C4-2B (cell line): ENCODE measurements at regions not wholly inside any gene's neighbourhood (a gene's known extent, or its start where the extent isn't known, plus 50 kb on each side); places are given as distances from the start of the nearest gene placed in this dataset.

Experiments
- H3K27ac ChIP-seq: fragments of 450-650 bp; 2 replicates; pipeline ENCODE4 v1.5.1; 2017
- ZFX ChIP-seq: fragments of 450-650 bp; IDR thresholded peaks from 2 replicates; pipeline ENCODE4 v1.6.1; 2017
- TF ChIP-seq, protein P1 (sequence below): fragments of 450-650 bp; conservative IDR thresholded peaks from 2 replicates; pipeline ENCODE4 v1.5.1; 2017; ENCODE audit warnings: mild to moderate bottlenecking

DNA sequence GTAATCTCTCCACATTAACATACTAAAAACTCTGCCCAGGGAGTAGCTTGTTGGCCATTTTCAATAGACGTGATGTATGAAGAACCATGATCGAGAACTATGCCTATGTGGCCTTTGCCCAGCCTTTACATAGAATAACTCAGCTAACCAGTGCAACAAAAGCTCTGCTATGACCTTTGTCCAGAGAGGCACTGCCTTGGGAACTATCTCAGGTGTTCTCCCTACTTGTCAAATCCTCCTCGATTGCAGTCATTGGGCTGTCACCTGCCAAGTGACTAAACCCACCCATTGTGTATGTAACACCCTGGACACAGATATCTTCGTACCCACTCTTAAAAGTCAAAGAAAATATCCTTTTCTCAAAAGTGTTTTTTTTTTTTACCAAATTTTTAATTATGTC, 610.3 kb upstream of the GALNTL6 start:
- no peak overlapping the region for H3K27ac ChIP-seq
- no peak for TF ChIP-seq ZFX
- TF ChIP-seq, protein P1, sequence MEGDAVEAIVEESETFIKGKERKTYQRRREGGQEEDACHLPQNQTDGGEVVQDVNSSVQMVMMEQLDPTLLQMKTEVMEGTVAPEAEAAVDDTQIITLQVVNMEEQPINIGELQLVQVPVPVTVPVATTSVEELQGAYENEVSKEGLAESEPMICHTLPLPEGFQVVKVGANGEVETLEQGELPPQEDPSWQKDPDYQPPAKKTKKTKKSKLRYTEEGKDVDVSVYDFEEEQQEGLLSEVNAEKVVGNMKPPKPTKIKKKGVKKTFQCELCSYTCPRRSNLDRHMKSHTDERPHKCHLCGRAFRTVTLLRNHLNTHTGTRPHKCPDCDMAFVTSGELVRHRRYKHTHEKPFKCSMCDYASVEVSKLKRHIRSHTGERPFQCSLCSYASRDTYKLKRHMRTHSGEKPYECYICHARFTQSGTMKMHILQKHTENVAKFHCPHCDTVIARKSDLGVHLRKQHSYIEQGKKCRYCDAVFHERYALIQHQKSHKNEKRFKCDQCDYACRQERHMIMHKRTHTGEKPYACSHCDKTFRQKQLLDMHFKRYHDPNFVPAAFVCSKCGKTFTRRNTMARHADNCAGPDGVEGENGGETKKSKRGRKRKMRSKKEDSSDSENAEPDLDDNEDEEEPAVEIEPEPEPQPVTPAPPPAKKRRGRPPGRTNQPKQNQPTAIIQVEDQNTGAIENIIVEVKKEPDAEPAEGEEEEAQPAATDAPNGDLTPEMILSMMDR = no peak

DNA sequence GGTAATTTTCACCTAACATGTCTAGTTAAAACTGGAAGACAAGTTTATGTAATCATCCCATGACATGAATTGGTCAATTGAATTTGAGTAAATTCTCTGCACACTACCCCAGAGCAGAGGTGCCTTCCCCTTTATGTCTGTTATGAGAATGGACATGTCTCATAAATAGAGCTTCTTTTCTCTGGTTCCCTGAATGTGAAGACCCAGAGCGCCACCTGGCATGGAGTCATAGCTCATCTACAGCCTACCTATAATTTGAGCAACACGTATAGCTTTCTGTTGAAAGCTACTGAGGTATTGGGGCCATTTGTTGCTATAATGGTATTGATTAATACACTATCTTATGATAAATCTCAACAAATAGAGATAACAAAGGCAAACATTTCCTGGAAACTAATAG, 626.5 kb upstream of the GALNTL6 start:
- TF ChIP-seq, protein P1 = no peak
- no peak for TF ChIP-seq ZFX
- no peak overlapping the region for H3K27ac ChIP-seq

DNA sequence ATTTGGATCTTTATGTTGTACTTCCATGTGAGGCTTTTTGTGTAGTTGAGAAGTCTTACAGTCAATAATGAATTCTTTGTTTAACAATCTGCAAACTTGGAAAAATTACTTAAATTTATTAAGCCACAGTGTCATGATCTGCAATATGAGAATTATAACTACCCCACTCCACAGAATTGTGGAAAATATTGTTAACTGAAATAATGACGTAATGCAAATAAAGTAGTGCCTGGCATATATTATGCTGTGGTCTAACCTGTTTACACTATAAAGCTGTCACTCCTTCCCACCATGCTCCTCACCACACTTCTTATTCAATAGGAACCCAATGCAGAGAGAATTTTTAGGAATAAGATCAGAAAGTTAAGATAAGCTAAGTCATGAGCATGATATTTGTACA, 632.1 kb upstream of the GALNTL6 start:
- no peak overlapping the region for H3K27ac ChIP-seq
- TF ChIP-seq, protein P1 = no peak
- TF ChIP-seq ZFX = no peak

DNA sequence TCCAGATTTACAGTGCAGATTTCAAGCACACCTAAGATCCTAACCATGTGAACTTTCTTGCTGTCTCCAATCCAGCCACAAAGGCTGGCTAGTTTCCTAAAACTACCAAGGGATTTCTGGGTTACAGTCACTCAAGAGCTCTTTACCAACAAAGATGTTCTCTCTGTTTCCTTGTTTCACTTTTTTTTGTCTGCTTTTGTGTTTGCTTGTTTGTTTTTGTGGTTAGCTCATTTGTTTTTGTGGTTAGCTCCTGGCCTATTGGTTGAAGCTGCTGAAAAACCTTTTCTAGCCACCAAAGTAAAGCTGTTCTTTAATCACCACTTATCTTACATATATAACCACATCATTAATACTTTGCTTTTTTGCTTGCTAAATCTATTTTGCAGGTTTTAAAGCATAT, 642.5 kb upstream of the GALNTL6 start:
- TF ChIP-seq, protein P1 = no peak
- TF ChIP-seq ZFX = no peak
- no peak overlapping the region for H3K27ac ChIP-seq

DNA sequence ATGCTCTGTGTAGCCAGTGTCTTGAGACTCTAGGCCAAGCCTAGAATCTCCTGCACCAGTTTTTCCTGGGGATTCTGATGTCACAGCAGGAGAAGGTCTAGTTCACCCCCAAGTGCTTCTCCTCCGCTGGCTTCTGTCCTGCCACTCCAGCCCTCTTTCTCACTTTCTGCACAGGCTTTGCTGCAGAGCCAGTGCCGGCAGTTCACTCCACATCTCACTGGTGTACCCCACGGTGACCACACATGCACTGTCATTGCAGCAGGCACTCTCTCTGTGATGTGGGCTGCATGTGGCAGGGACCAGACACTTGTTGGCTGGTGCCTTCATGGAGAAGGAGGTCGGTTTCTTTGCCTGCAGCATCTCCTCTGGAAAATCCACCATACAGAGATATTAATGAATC, 643.8 kb upstream of the GALNTL6 start:
- H3K27ac ChIP-seq = no peak overlapping the region
- no peak for TF ChIP-seq ZFX
- TF ChIP-seq, protein P1 = no peak

DNA sequence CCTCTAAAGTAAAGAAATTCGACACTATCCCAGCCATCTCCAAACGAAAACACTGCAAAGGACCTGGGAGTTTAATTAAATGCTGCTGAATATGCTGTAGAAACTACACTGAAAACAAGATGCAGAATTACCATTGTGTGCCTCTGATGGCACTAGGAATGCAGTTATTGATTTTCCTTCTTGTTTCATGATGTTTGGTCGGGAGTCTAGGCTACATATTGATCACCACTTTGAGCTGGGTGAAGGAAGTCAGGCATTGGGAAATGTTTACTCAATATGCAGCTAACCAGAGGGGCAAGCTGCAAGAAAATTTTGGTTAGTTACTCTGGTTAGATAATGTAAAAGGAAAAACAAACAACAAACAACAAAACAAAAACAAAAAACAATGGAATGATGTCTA, 650.7 kb upstream of the GALNTL6 start:
- TF ChIP-seq, protein P1 = no peak
- no peak for TF ChIP-seq ZFX

DNA sequence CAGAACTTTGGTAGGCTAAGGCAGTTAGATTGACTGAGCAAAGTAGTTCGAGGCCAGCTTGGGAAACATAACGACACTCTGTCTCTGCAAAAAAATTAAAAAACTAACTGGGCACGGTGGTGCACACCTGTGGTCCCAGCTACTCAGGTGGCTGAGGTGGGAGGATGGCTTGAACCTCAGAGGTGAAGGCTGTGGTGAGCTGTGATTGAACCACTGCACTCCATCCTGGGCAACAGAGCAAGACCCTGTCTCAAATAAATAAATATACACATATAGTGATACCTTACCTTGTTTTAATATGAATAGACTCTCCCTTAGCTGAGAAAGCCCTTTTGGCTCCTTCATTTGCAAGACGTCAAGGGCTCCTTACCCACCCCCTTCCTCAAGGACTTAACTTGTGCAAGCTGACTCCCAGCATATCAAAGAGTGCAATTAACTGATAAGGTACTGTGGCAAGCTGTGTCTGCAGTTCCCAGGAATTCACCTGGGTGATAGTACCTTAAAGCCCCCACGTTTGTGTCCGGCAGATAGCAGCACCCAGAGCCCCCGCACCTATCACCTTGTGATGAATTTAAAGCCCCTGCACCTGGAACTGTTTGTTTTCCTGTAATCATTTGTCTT, 655.6 kb upstream of the GALNTL6 start:
- TF ChIP-seq, protein P1 = no peak
- no peak for TF ChIP-seq ZFX
- H3K27ac ChIP-seq = no peak overlapping the region

More for the DNA sequence above, 650.7 kb upstream of the GALNTL6 start:
- H3K27ac ChIP-seq = no peak overlapping the region
